ENCODE measurements at regions not wholly inside any gene's neighbourhood (a gene's known extent, or its start where the extent isn't known, plus 50 kb on each side); places are given as distances from the start of the nearest gene placed in this dataset.

- no peak for TF ChIP-seq CTCF (IDR thresholded peaks at IDR 0.05)
- H3K4me3 ChIP-seq: no peak overlapping the region
- ATAC-seq (no peak), DNase-seq (peak in 1 of 3 donors; percentile 5)
- no peaks in the 10 kb centered on the region for H3K9me3 ChIP-seq
- no peaks in the 10 kb centered on the region for H3K36me3 ChIP-seq (ENCODE audit: low read depth)
- H3K4me1 ChIP-seq (ENCODE audit: low read depth): no peaks in the 10 kb centered on the region
- intact Hi-C loops (cut with DNase I, micrococcal nuclease): no loop called here
These were observed 165.4 kb upstream of the SSTR1 start for GRCh38 chr14:38042322-38042721.

DNA sequence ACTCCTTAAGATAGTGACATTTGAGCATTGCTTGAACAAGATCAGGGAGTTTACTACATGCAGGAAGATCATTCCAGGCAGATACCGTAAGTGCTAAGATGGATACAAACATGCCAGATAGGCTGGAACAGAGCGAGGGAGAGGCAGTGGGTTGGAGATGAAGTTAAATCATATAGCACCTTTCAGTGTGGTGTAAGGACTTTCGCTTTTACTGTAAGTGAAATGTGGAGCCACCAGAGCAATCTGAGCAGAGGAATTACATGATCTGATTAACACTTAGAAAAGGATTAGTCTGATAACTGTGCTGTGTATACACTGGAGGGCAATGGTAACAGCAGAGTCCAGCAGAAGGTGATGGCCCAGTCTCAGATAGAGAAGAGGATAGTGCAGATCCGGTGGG, 163.0 kb upstream of the SSTR1 start:
- DNase-seq: no peak
- H3K4me3 ChIP-seq: no peak overlapping the region
- H3K4me1 ChIP-seq (ENCODE audit: low read depth): no peaks in the 10 kb centered on the region
- H3K36me3 ChIP-seq (ENCODE audit: low read depth): no peaks in the 10 kb centered on the region
- no peaks in the 10 kb centered on the region for H3K9me3 ChIP-seq
- no peak for ATAC-seq
- TF ChIP-seq CTCF (IDR thresholded peaks at IDR 0.05): no peak
- intact Hi-C loops (cut with DNase I, micrococcal nuclease): no loop called here

- ATAC-seq (no peak), DNase-seq (no peak)
- intact Hi-C loops (cut with DNase I, micrococcal nuclease): no loop called here
- Histone ChIP-seq H3K4me3 (no peak overlapping the region), H3K4me1 (ENCODE audit: low read depth) (no peaks in the 10 kb centered on the region), H3K36me3 (ENCODE audit: low read depth) (no peaks in the 10 kb centered on the region), H3K9me3 (no peaks in the 10 kb centered on the region)
- no peak for TF ChIP-seq CTCF (IDR thresholded peaks at IDR 0.05)
These were observed 162.2 kb upstream of the SSTR1 start for GRCh38 chr14:38045461-38045860.

DNA sequence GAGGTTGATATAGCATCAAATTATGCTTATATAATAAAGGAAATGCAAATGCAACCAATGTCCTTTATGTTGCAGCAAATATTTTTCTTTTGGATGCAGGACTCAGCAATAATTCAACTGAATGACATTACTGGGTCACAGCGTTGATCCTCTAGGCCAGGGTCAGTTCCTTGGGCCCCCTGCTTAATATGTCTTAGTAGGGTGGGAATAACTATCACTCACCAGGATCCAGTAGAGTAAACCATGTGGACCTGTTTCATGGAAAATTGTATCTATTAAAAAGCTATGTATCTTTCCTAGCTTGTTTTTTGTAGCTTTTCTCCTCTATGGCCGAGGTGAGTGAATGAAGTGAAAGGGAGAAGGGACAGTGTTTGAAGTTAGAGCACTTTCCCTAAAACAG, 161.5 kb upstream of the SSTR1 start:
- intact Hi-C loops (cut with DNase I, micrococcal nuclease): no loop called here
- no peaks in the 10 kb centered on the region for H3K36me3 ChIP-seq (ENCODE audit: low read depth)
- no peak for TF ChIP-seq CTCF (IDR thresholded peaks at IDR 0.05)
- DNase-seq (no peak), ATAC-seq (no peak)
- no peak overlapping the region for H3K4me3 ChIP-seq
- H3K4me1 ChIP-seq (ENCODE audit: low read depth): no peaks in the 10 kb centered on the region
- no peaks in the 10 kb centered on the region for H3K9me3 ChIP-seq

- intact Hi-C loops (cut with DNase I, micrococcal nuclease): no loop called here
These were observed 160.4 kb upstream of the SSTR1 start for GRCh38 chr14:38047195-38047902.

More at GRCh38 chr14:38047195-38047902, 160.4 kb upstream of the SSTR1 start:
- no peak for TF ChIP-seq CTCF (IDR thresholded peaks at IDR 0.05)
- H3K9me3 ChIP-seq: no peaks in the 10 kb centered on the region
- no peak overlapping the region for H3K4me3 ChIP-seq
- H3K4me1 ChIP-seq (ENCODE audit: low read depth): no peaks in the 10 kb centered on the region
- ATAC-seq (no peak), DNase-seq (no peak)
- no peaks in the 10 kb centered on the region for H3K36me3 ChIP-seq (ENCODE audit: low read depth)
